ENCODE measurements at regions not wholly inside any gene's neighbourhood (a gene's known extent, or its start where the extent isn't known, plus 50 kb on each side); places are given as distances from the start of the nearest gene placed in this dataset.

- TF ChIP-seq CTCF (IDR thresholded peaks at IDR 0.05) = no peak
- no peak for TF ChIP-seq POLR2A (IDR thresholded peaks at IDR 0.05)
Observed at GRCh38 chr5:147997486-147997885, 66.3 kb upstream of the SPINK5 start.
